GM18870 (cell line): ENCODE measurements at regions not wholly inside any gene's neighbourhood (a gene's known extent, or its start where the extent isn't known, plus 50 kb on each side); places are given as distances from the start of the nearest gene placed in this dataset.
A peak's percentile ranks its signal among the peaks of the same experiment; 100 is the strongest.
"Not testable (repeated sequence)": the region's sequence is repeated elsewhere in the genome, so short reads cannot be mapped to it uniquely, and the experiment has no call there.

Experiments
- ATAC-seq: cut with Tn5 transposase; IDR thresholded peaks from one replicate; pipeline ENCODE4 v1.9.1; 2021; ENCODE audit warnings: moderate library complexity; ENCODE audit not compliant: unreplicated experiment

GRCh38 chr1:70667494-70668170 is 256.6 kb downstream of the CTH start:
- ATAC-seq, result no peak

DNA sequence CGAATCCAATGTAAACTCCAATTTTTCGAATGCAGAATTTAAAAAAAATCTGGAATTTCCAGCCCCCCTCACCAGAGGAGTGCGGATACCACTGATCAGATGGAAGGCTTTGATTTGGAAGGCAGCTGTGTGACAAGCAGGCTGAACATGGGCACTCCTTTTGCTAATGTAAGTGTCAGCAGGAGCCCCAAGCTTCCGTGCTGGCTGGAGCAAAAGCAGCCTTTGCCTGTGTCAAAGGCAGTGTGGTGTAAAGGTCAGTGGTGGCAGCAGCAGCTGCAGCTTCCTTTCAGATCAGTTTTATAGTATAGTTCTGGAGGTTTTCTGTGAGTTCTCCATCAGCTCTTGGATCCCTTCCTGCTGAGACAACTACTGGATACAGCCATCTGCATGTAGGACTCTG is 259.9 kb downstream of the CTH start:
- ATAC-seq, result no peak

DNA sequence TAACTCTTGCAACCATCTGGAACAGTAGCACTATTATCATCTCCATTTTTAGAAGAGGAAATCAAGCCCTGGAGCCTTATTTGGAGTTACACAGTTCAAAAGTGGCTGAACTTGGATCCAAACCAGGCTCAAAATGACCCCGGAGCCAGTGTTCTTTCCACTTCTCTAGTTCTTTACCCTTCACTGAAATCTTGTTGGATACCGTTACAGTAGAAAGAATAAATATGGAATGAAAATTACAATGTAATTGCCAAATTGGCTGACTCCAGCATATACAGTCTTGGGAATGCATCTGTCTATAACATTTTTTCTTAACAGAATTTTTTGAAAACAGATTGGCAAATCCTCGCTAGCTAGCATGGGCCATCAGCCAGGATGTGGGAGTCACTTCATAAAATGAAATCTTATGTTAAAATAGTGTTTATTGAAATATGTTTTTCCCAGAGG is 261.4 kb downstream of the CTH start:
- no peak for ATAC-seq

DNA sequence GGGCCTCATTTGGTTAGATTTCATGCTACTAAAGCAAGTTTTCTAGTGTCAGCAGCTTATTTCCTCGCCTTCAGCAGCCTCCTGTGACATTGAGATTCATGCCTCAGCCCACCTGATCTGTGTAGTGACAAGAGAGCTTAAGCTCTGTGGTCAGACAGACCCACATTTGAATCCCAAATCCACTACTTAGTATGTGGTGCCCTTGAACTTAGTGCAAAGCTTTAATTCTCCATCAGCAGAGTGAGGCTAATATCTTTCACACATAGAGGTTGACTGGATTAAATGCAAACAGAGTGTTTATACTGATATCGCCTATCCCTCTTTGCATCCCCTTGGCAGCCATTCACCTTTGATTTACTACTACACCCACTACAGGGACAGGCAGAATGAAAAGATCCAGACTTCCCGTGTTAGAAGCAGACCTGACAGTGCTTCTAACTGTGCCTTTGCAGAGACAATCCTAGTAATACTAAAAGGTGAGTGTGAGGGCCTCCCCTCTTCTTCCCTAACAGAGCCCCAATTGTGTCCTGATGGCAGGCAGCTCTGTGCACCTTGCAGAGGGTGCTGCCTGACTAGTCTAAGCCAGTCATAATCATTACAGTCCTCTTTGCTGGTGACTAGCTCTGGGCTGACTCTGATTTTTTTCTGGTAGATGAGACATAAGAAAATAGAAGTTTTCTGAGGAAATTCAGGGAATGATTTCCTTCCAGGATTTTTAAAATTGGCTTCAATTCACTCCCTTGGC is 264.0 kb downstream of the CTH start:
- peak; percentile 31 for ATAC-seq

GRCh38 chr1:70675737-70676156 is 264.7 kb downstream of the CTH start:
- ATAC-seq, result peak; percentile 70

DNA sequence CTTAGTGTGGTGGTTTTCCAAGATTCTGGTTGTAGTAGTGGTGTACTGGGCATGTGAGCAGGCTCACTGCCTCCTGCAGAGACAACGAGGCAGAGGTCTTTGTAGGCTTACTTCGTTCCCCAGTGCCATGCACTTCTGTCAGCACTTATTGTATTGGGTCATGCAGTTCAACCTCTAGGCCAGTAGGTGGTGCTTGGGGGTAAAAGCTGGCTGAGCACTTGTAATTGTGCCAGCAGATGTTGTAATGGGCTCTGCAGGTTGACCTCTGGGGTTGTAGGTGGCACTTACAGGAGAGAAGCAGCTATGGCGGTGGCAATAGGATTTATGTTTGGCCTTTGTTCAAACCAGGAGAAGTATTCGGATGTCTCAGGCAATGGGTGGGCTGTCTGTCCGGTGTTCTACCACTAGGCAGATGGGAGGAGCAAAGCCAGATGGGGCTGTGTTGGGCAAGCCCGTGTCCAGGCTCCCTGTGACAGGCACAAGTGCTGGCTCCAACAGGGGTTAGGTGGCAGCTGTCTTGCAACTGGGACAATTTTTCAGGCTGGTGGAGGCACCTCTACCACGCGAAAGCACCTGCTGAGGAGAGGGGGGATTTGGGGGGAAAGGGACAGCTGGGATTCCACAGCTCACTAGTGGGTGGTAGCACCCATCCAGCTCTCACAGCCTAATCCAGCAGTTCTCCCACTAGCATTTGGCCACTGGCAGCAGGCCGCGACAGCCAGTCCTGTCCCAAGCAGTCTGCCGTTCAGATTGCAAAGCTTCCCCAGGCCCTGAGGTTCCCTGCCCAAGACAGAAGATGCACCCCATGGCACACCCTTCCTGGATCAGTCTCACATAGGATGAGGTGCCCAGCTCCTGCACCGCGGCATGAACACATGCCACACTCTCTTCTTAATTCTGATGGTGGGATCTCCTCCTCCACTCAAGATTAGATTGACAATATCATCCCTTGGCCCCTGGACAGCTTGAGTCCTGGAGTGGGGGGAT is 274.5 kb downstream of the CTH start:
- peak; percentile 99 for ATAC-seq

- ATAC-seq, result no peak
These were observed 277.5 kb downstream of the CTH start for GRCh38 chr1:70688580-70688979.

DNA sequence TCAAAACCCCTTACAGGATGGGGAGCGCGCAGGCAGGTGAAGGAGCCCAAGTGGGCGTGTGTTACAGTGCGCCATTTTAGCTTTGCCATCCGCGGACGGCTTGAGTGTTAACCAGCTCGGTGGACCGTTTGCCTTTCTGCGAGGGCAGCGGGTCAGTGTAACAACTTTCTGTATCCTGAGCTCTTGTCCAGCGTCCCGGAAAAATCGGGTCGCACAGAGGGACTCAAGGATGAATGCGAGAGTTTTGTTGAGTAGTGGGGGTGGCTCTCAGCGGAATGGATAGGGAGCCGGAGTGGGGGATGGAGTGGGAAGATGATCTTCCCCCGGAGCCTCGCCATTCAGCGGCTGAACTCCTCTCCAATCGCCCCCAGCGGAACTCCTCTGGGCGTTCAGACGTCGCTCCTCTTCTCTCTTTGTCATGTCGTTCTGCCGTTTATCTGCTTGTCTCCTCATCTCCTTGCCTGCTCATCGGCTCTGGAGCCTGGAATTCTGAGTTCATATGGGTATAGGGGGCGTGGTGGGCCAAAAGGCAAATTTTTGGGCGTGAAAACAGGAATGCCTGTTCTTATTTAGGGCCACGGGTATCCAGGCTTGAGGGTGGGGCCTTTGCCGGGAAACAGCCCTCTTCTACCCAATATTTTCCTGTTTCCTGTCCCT is 295.4 kb downstream of the CTH start:
- no peak for ATAC-seq

DNA sequence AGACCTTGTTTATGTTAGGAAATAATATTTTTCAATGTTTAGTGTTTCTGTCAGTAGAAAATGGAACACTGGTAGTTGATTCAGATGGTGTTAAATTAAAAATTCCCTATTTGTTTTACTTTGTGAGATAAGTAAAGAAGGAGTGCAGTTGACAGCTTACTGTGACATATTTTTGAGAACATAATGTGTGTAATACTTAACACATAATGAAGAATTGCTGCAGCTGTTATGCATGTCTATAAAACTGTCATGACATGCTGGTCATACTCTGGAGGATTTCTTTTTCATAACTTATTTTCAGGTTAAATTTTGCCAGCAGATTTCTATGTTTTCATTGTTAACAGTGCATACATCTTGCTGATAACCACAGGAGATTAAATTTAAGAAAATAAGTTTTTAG is 296.1 kb downstream of the CTH start:
- no peak for ATAC-seq

DNA sequence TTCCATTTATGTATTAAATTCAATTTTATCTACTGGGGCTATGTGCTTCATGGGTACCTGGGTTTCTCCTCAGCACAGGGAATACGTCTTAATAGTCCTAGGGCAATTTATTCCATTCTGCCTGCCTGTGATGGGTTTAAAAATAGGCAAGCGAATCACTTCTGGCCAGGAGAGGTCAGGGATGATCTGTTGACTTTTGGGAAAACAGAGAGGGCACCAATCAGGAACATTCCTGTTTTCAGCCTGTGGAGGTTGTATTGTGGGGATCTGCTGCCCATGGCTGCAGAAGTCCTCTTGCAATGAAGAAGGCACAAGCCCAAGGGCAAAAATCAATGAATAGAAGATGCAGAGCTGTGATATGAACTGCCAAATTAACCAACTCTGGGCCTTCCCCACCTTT is 303.1 kb downstream of the CTH start:
- no peak for ATAC-seq

- no peak for ATAC-seq
These were observed 306.1 kb downstream of the CTH start for GRCh38 chr1:70717211-70717610.

GRCh38 chr1:70717656-70718055 is 306.6 kb downstream of the CTH start:
- no peak for ATAC-seq

- ATAC-seq, result no peak
These were observed 307.1 kb downstream of the CTH start for GRCh38 chr1:70718086-70718630.

DNA sequence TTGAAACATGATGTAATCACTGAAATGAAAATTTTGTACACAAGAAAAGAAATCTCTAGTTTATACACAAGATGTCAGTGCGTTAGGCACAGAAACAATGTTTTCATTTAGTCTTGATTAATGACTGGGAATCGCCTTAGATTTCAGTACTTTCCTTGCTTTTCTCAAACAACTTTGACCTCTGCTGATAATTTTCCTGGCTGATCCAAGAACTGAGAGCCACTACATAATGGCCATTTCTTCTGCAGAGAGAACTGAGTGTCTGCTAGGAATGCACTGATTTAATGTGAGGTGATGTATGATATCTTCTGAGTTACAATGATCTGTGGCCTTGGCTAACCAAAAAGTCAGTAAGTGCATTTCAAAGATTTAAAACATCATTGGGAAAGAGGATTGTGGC is 308.1 kb downstream of the CTH start:
- no peak for ATAC-seq

GRCh38 chr1:70720109-70720508 is 309.0 kb downstream of the CTH start:
- no peak for ATAC-seq

DNA sequence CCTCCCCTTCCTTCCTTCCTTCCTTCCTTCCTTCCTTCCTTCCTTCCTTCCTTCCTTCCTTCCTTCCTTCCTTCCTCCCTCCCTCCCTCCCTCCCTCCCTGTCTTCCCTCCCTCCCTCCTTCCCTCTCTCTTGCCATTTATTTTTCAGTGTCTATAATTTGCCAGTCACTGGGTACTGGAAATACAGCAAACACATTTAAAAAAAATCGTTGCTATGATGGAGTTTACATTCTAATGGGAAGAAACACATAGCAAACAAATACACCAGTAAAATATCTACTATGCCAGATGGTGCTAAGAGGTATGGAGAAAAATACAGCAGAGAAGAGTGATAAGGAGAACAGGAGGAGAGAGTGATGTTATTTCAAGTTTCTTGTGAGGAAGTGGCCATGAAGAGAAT is 309.5 kb downstream of the CTH start:
- no peak for ATAC-seq

DNA sequence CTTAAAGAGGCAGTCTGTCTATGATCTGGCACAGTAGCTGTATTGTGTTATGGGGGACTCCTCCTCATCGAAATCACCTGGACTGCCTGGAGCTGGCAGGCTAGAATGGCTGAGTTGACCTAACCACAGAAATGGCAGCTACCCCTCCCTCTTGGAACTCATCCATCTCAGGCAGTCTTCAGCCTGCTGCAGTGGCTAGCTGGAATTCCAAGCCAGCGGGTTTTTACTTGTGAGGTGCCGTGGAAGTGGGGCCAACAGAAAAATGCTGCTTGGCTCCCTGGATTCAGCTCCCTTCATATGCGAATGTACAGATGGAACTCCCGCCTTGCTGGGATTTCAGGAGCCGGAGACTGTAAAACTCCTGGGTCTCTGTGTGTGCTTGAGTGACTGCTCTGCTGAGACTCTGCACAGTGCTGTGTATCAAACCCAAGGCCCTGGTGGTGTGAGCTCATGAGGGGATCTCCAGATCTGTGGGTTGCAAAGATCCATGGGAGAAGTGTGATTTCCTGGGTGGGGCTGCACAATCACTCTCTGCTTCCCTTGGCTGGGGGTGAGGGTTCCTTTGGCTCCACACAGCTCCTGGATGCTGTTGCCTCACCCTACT is 316.9 kb downstream of the CTH start:
- no peak for ATAC-seq

DNA sequence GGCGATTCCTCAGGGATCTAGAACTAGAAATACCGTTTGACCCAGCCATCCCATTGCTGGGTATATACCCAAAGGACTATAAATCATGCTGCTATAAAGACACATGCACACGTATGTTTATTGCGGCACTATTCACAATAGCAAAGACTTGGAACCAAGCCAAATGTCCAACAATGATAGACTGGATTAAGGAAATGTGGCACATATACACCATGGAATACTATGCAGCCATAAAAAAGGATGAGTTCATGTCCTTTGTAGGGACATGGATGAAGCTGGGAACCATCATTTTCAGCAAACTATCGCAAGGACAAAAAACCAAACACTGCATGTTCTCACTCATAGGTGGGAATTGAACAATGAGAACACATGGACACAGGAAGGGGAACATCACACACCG is 311.1 kb downstream of the PTGER3 start:
- not testable (repeated sequence) for ATAC-seq

DNA sequence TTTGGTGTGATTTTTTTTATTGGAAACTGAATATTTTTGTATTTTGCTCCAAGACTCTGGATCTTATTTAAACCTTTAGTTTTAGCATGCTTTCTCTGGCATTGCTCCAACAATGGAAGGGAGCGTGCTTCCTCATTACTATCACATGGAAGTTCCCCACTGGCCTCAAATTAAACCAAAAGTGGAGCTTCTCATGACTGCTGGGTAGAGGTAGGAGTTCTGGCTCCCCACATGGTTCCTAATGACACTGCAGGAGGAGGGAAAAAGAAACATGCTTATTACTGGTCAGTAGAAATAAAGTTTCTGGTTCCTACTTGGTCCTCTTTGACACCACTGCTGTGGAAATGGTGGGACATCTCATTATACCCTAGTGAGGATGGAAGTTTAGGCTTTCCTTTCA is 310.5 kb downstream of the PTGER3 start:
- no peak for ATAC-seq

DNA sequence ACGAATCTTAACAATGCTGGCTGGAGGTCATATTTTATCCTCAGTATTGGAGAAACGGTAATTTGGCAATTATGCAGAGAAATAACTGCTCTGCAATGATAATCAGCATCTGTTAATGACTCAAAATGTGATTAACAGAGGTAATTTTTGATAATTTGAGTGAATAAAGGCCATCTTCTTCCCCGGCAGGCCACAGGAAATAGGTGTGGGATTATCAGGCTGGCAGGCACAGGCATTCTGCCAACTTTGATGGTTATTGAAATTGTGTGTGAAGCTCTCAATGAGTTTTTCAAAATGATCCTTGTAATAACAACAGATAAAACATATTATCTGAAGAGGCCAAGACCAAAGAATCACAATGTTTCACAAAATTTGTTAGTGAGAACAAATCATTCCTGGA is 309.0 kb downstream of the PTGER3 start:
- ATAC-seq, result no peak
